NCI-H1694 treated with DMSO at 0.1 percent for 48 hours (cell line): ENCODE measurements at regions not wholly inside any gene's neighbourhood (a gene's known extent, or its start where the extent isn't known, plus 50 kb on each side); places are given as distances from the start of the nearest gene placed in this dataset.
"Not testable (repeated sequence)": the region's sequence is repeated elsewhere in the genome, so short reads cannot be mapped to it uniquely, and the experiment has no call there.

ENCODE experiments used
- DNase-seq: peaks from one replicate; lab custom pipeline; 2025; lab: John Stamatoyannopoulos, UW

DNA sequence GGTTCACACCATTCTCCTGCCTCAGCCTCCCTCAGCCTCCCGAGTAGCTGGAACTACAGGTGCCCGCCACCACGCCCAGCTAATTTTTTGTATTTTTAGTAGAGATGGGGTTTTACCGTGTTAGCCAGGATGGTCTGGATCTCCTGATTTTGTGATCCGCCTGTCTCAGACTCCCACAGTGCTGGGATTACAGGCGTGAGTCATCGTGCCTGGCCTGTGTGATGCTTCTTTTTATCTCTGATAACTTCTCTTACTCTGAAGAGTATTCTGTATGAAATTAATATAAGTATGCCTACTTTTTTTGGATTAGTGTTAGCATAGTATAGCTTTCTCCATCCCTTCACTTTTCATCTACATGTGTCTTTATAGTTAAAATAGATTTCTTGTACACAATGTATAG is 180.8 kb upstream of the GALNT15 start:
- not testable (repeated sequence) for DNase-seq

GRCh38 chr3:15996496-15996895 is 178.0 kb upstream of the GALNT15 start:
- DNase-seq = not testable (repeated sequence)

DNA sequence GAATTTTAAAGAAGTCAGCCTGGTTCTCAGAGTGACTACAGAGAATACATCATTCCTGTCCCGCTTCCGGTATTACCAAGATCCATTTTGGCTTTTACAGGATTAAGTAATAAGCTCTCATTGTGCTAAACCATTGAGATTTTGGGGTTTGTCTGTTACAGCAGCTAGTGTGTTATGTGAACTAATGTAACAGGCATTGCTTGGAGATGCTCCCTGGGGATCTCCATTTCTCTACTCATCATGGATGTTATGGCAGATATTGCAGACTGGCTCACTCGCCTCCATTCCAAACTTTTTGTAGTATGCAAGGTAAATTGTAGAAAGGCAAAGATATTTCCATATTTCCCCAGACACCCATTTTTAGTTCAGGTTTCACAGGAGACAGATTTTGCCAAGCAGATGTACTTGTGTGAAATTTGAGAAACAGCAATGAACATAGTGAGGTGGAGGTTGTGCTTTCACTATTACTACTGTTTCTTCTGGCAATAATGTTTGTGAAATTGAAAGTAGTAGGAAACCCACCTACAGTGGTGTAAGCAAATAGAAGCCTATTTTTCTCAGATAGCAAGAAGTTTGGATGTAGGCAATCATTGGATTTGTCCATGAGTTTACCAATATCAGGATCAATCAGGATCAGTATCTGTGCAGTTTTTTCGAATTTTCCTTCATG is 177.1 kb upstream of the GALNT15 start:
- DNase-seq = no peak

DNA sequence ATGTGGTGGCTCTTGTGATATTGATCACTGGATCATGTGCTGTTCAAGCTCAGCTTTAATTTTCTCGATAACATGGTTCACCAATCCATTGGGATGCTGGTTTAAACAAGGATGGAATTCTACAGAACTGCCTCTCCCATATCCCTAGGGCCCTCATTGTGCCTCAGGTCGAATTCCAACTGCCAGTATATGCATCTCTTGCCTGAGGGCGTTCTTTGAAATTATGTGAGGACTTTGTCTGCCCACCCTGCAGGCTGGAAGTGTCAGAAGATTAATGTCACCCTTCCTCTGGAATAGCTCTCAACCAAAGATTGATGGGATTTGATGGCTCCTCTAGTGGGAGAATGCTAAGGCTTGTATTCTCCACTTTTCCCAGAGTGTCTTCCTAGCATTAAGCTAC is 175.6 kb upstream of the GALNT15 start:
- DNase-seq = no peak

DNA sequence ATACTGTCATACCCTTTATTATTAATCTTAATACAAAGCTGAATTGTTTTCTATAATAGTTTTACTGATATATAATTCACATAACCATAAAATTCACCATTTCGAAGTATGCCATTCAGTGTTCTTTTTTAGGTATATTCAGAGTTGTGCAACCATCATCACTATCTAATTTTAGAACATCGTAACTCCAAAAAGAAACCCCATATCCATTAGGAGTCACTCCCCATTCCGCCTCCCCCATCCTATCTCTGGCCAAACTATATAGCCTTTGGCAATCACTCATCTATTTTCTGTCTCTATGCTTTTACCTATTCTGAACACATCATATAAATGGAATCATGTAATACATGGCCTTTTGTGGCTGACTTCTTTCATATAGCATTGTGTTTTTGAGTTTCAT is 169.7 kb upstream of the GALNT15 start:
- DNase-seq = no peak

- DNase-seq = no peak
Measured at GRCh38 chr3:16011376-16011775, 163.1 kb upstream of the GALNT15 start.

DNA sequence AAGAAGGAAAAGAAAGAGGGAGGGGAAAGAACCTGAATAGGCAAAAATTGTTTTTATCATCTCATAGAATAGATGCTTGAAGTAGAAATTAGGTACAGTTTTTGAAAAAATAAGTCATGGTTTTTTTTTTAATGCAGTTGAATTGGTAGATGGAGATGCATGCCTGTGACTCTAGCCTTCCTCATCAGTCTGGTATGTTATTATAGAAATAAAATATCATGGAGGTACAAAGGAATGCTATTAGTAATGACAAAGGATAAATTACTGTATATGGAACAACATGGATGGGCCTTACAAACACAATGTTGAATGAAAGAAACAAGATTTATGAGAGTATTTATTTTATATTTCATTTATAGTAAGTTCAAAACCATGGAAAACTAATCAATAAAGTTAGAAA is 162.4 kb upstream of the GALNT15 start:
- no peak for DNase-seq

- DNase-seq = no peak
Measured at GRCh38 chr3:16013568-16013967, 160.9 kb upstream of the GALNT15 start.

- not testable (repeated sequence) for DNase-seq
Measured at GRCh38 chr3:16021801-16022200, 152.7 kb upstream of the GALNT15 start.

DNA sequence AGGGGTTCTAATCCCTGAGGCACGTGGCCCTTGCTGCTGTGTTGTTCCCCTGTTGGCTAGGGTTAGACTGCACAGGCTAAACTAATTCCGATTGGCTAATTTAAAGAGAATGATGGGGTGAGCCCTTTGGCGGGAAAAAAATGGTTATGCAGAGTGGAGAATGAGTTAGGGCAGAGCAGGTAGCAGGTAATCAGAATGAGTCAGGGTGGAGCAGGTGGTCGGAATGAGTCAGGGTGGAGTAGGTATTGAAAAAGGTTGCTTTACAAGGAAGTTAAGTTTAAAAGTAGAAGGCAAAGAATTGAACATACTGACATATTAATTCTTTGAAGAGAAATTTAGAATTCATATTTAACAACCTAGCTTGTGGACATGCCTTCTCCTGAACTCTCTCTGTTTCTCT is 150.6 kb upstream of the GALNT15 start:
- DNase-seq = not testable (repeated sequence)

- no peak for DNase-seq
Measured at GRCh38 chr3:16024548-16024947, 149.9 kb upstream of the GALNT15 start.

DNA sequence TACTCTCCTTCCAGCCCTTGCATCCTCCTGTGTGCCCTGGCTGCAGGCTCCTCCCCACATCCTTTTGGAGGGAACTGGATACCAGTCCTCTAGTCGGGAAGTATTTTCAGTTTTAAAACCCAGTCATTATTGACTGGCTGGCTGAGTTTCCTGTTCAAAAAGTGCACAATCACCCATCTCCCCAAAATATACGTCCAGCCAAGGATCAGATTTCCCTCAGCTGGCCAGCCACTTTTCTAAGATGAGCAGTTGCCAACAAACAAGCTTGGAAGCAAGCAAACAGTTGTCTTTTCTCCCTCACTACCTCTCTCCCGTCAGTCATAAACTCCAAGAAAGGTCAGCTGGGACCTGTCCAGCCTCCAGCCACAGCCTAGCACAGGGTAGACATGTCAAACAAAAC is 147.7 kb upstream of the GALNT15 start:
- DNase-seq = no peak

GRCh38 chr3:16028604-16029003 is 145.9 kb upstream of the GALNT15 start:
- no peak for DNase-seq

DNA sequence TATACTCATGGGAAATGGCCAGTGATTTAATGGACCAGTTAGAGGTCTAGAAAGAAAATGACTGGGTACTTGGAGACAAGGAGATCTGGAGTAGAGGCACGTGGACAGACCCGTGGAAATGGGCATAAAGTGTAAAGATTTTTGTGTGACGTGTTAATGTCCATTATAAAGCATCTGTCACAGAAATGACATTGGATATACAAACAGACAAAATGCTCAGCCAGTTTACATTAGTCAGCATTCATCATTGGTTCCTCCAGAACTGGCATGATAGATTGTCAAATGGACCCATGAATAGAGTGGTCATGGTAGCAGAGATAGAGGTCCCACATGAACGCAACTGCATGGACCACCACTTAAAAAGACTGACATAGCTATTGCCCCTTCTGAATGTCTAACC is 144.1 kb upstream of the GALNT15 start:
- no peak for DNase-seq

- no peak for DNase-seq
Measured at GRCh38 chr3:16031434-16031833, 143.0 kb upstream of the GALNT15 start.

- DNase-seq = no peak
Measured at GRCh38 chr3:16033889-16034687, 140.4 kb upstream of the GALNT15 start.

- no peak for DNase-seq
Measured at GRCh38 chr3:16040991-16041390, 133.5 kb upstream of the GALNT15 start.

- peak; percentile 80 for DNase-seq
Measured at GRCh38 chr3:16048435-16049318, 125.8 kb upstream of the GALNT15 start.

GRCh38 chr3:16050641-16051467 is 123.6 kb upstream of the GALNT15 start:
- no peak for DNase-seq

GRCh38 chr3:16051691-16052090 is 122.8 kb upstream of the GALNT15 start:
- DNase-seq = no peak

DNA sequence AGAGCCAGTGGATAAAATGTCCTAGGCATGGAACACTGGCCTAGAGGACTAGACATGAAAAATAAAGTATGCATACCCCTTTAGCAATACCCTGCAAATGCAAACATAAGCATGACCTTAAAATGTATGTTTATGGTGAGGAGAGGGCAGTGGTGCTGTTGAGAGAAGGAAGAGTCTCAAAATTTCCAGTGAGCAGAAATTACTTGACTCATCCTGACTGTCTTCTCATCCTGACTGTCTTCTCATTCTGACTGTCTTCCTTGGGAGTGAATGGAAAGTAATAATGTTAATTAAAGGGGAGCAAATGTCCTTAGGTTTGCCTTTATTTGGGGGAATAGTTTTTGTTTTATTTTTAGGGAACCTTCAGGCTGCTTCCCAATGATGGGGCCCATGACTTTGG is 121.5 kb upstream of the GALNT15 start:
- no peak for DNase-seq

DNA sequence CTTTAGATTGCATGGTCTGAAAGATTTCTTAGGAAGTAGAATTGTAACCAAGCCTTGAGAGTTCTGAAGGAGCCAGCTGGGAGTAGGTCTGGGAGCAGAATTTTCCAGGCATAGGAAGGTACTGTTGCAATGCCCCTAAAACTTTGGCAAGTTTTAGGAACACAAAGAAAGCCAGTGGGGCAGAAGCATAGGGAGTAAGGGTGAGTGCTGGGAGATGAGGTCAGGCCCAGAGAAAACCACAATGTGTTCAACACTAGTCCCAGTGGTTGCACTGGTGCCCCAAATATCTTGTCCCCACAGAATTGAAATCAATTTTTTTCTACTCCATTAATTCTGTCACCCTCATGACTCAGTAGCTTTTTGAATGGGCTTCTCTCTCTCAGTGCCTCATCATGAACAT is 120.7 kb upstream of the GALNT15 start:
- DNase-seq = no peak
